SK-N-SH (cell line): ENCODE measurements at regions not wholly inside any gene's neighbourhood (a gene's known extent, or its start where the extent isn't known, plus 50 kb on each side); places are given as distances from the start of the nearest gene placed in this dataset.

Source experiments
- CTCF ChIA-PET: fragments of 300-600, 350-600 bp; formaldehyde crosslinking; extraction: SDS; loops from one replicate; lab custom pipeline; 2021; lab: Yijun Ruan, JAX
- POLR2A ChIA-PET: fragments of 350-600 bp; sonication (Branson Sonifier 250); formaldehyde crosslinking; extraction: SDS; loops from one replicate; lab custom pipeline; 2020; ENCODE audit warnings: antibody characterized with exemption, inconsistent platforms; lab: Yijun Ruan, JAX
- DNase-seq: peaks from one replicate; pipeline ENCODE4 v3.0.0; 2012
- H2AFZ ChIP-seq: fragments of 200-600 bp; sonication (generic); 2 replicates; pipeline ENCODE4 v1.8.1; 2016; ENCODE audit warnings: antibody characterized with exemption, mild to moderate bottlenecking, low read depth
- H3F3A ChIP-seq: fragments of 200-600 bp; sonication (generic); replicated peaks from 2 replicates; pipeline ENCODE3; 2016; ENCODE audit warnings: antibody characterized with exemption, mild to moderate bottlenecking; ENCODE audit not compliant: insufficient read depth
- H3K27ac ChIP-seq, 2 experiments: fragments of 200-500 bp in 1 of 2; fragments of 200-600 bp in 1 of 2; sonication (Bioruptor generic) in 1 of 2; sonication (generic), shearing (Covaris generic) in 1 of 2; 2 replicates each; pipeline versions ENCODE4 v1.5.1 to v1.6.1; 2014 to 2016; ENCODE audit warnings: low read depth in 2 of 2, inconsistent platforms in 1 of 2, low read length in 1 of 2, mild to moderate bottlenecking in 1 of 2, mixed read lengths in 1 of 2
- H3K27me3 ChIP-seq: fragments of 200-600 bp; sonication (generic), shearing (Covaris generic); 2 replicates; pipeline ENCODE4 v1.6.1; 2016; ENCODE audit warnings: mixed run types; ENCODE audit not compliant: insufficient read depth
- H3K36me3 ChIP-seq, 2 experiments: fragments of 200-500 bp in 1 of 2; fragments of 200-600 bp in 1 of 2; sonication (Bioruptor generic) in 1 of 2; sonication (generic) in 1 of 2; replicated peaks in 1 of 2; 2 replicates each; pipeline versions ENCODE3 to v1.5.1; 2014 to 2016; ENCODE audit warnings: low read length in 1 of 2, mild to moderate bottlenecking in 1 of 2; ENCODE audit not compliant: insufficient read depth in 2 of 2, control insufficient read depth in 1 of 2
- H3K4me1 ChIP-seq, 2 experiments: fragments of 200-500 bp in 1 of 2; fragments of 200-600 bp in 1 of 2; sonication (Bioruptor generic) in 1 of 2; sonication (generic), shearing (Covaris generic) in 1 of 2; 2 replicates each; pipeline versions ENCODE4 v1.5.1 to v1.6.1; 2014 to 2016; ENCODE audit warnings: low read depth in 1 of 2, low read length in 1 of 2, mixed run types in 1 of 2; ENCODE audit not compliant: insufficient read depth in 2 of 2, control insufficient read depth in 1 of 2
- H3K4me2 ChIP-seq: fragments of 200-600 bp; sonication (generic), shearing (Covaris generic); 2 replicates; pipeline ENCODE4 v1.6.1; 2017; ENCODE audit warnings: mixed run types
- H3K4me3 ChIP-seq, 2 experiments: fragments of 200-500 bp in 1 of 2; fragments of 200-600 bp in 1 of 2; sonication (Bioruptor generic) in 1 of 2; sonication (generic), shearing (Covaris generic) in 1 of 2; 2 replicates each; pipeline versions ENCODE4 v1.5.1 to v1.8.1; 2014 to 2016; ENCODE audit warnings: low read depth in 2 of 2, inconsistent platforms in 1 of 2, low read length in 1 of 2, mild to moderate bottlenecking in 1 of 2, mixed read lengths in 1 of 2, moderate library complexity in 1 of 2
- H3K79me2 ChIP-seq: fragments of 200-600 bp; sonication (generic); 2 replicates; pipeline ENCODE4 v1.8.1; 2017; ENCODE audit warnings: mild to moderate bottlenecking; ENCODE audit not compliant: insufficient read depth
- H3K9ac ChIP-seq: fragments of 200-600 bp; sonication (generic); 2 replicates; pipeline ENCODE4 v1.6.1; 2017; ENCODE audit warnings: mixed run types
- H3K9me2 ChIP-seq: fragments of 200-600 bp; sonication (generic); 2 replicates; pipeline ENCODE4 v1.6.1; 2017; ENCODE audit warnings: mixed run types
- H3K9me3 ChIP-seq: fragments of 200-600 bp; sonication (generic); 2 replicates; pipeline ENCODE4 v1.6.1; 2017; ENCODE audit warnings: mixed run types, mild to moderate bottlenecking, moderate library complexity
- H4K20me1 ChIP-seq: fragments of 200-600 bp; sonication (generic); 2 replicates; pipeline ENCODE4 v1.6.1; 2017; ENCODE audit warnings: mild to moderate bottlenecking, mixed run types; ENCODE audit not compliant: insufficient read depth
- ELF1 ChIP-seq: IDR thresholded peaks from 2 replicates; pipeline ENCODE4 v1.4.0; 2012
- EP300 ChIP-seq, 2 experiments: IDR thresholded peaks; 2 replicates each; pipeline versions ENCODE4 v1.4.0 to v1.6.1; 2012; ENCODE audit warnings: borderline replicate concordance in 1 of 2, low read depth in 1 of 2, low read length in 1 of 2
- FOSL2 ChIP-seq: IDR thresholded peaks from 2 replicates; pipeline ENCODE4 v1.4.0; 2012; ENCODE audit warnings: low read depth, mild to moderate bottlenecking, moderate library complexity, borderline replicate concordance
- FOXJ3 ChIP-seq: sonication (generic); formaldehyde crosslinking; IDR thresholded peaks from 2 replicates; pipeline ENCODE4 v1.5.1; 2020; ENCODE audit warnings: mild to moderate bottlenecking, missing genetic modification reagents
- FOXM1 ChIP-seq: IDR thresholded peaks from 2 replicates; pipeline ENCODE4 v1.4.0; 2012; ENCODE audit warnings: low read depth, mild to moderate bottlenecking
- GATA2 ChIP-seq: sonication (generic); formaldehyde crosslinking; IDR thresholded peaks from 2 replicates; pipeline ENCODE4 v1.5.0; 2020; ENCODE audit warnings: mild to moderate bottlenecking, missing genetic modification reagents
- JUND ChIP-seq: IDR thresholded peaks from 2 replicates; pipeline ENCODE4 v1.4.0; 2012
- MXI1 ChIP-seq: IDR thresholded peaks from 2 replicates; pipeline ENCODE4 v1.6.1; 2012; ENCODE audit warnings: mild to moderate bottlenecking, low read depth, low read length, improper control_type of control experiment
- NFIC ChIP-seq: IDR thresholded peaks from 2 replicates; pipeline ENCODE4 v1.4.0; 2012; ENCODE audit warnings: borderline replicate concordance
- POLR2AphosphoS5 ChIP-seq: IDR thresholded peaks from 2 replicates; pipeline ENCODE4 v1.6.1; 2012; ENCODE audit warnings: low read depth, low read length
- RCOR1 ChIP-seq: fragments of 150-350 bp; IDR thresholded peaks from 2 replicates; pipeline ENCODE4 v1.6.1; 2017; ENCODE audit warnings: antibody characterized with exemption, low read length
- RFX5 ChIP-seq: IDR thresholded peaks from 2 replicates; pipeline ENCODE4 v1.6.1; 2012; ENCODE audit warnings: mild to moderate bottlenecking, improper control_type of control experiment, low read length
- SIN3A ChIP-seq: IDR thresholded peaks from 2 replicates; pipeline ENCODE4 v1.6.1; 2012; ENCODE audit warnings: low read depth, mild to moderate bottlenecking, low read length, moderate library complexity, borderline replicate concordance
- TAF1 ChIP-seq: IDR thresholded peaks from 2 replicates; pipeline ENCODE4 v1.6.1; 2012; ENCODE audit warnings: low read depth, mild to moderate bottlenecking, low read length, moderate library complexity, borderline replicate concordance
- WGBS: methylation state at CpG from one replicate; pipeline ENCODE4 v1.1.6; 2017; ENCODE audit warnings: low lambda C conversion rate; 5-methylcytosine and 5-hydroxymethylcytosine counted together
- TF ChIP-seq, protein P1 (sequence below): IDR thresholded peaks from 2 replicates; pipeline ENCODE4 v1.4.0; 2012; ENCODE audit warnings: low read depth
- TF ChIP-seq, protein P2 (sequence below): fragments of 150-350 bp; IDR thresholded peaks from 2 replicates; pipeline ENCODE4 v1.6.1; 2017; ENCODE audit warnings: antibody characterized with exemption, low read length, low read depth, borderline replicate concordance
- TF ChIP-seq, protein P3 (sequence below): IDR thresholded peaks from 2 replicates; pipeline ENCODE4; 2012
- TF ChIP-seq, protein P4 (sequence below): fragments of 200-600 bp; sonication (generic); IDR thresholded peaks from 2 replicates; pipeline ENCODE4 v1.6.1; 2017; ENCODE audit warnings: antibody characterized with exemption, mild to moderate bottlenecking, moderate library complexity
- TF ChIP-seq, protein P5 (sequence below): IDR thresholded peaks from 2 replicates; pipeline ENCODE4 v1.4.0; 2012; ENCODE audit warnings: low read depth, borderline replicate concordance

DNA sequence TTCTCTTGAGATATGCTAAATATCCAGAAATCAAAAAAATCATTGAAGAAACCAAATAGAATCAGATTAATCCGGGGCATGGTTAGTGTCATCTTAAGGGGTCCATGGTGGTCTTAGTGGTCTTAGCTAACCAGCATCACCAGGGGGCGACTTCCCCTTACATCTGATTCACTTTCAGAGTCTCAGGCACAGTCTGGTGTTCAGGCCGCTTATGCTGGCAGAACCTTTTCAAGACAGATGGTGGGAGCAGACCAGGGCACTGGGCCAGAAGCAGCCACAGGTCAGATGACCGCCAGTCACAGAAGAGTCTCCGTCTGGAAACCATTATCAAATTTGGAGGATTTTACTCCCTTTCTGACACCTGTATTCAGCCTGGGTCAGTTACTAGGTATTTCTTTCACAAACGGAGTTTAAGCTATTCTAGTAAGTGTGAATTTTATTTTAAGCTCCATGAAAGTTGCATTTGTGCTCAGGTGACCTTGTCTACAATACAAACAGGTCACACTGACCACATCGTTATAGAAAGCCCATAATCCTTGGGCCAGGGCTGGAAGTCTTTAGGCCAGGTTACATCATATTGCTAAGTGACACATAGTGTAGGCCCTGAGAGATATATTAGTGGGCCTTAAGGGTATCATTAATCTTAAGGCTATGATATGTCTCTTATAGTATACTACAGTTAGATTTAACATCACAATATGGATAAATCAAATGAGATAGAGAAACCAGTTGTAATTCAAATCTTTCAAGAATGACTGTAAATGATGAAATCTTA, 365.5 kb downstream of the GBE1 start (continued):
- TF ChIP-seq RCOR1 (0 out of 2 replicates have a peak, but pooled peaks have one; percentile 44), GATA2 (CRISPR knock-in tag) (no peak), ELF1 (no peak)
- TF ChIP-seq, protein P1, sequence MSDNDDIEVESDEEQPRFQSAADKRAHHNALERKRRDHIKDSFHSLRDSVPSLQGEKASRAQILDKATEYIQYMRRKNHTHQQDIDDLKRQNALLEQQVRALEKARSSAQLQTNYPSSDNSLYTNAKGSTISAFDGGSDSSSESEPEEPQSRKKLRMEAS: no peak

DNA sequence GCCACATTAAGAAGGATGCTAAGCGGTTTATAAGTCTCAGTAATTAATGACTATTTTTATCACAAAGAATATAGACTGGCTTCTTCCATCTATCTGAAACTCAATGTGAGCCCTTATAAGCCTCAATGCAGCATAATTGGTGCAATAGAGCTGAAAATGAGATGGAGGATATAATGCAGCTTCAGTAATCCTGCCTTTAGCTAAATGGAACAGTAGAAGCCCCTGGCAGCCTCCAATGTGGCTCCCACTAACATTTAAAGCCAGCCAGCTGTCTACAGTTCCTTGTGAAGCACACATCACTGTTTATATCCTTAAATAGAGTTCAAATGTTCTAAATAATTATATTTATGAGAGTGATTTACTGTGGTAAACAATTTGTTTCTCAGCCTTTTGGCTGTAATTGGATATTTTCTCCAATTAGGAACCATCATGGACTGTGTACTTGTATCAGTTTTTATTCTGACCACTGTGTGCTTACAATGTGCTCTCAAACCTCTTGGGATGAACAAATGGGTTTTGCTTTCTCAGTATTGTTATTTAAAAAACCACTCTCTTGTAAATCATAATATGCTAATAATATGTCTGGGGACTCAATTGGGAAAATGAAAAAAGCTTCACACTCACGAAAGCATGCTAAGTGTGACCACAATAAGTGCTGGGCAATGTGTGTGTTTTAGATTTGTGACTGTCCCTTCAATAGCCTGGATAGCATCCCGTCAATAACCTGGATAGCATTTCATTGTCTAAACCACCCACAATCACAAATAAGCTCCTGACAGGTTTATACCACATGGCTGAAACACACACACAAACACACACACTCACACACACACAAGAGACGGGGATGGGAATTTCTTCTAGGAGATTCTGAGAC, 366.6 kb downstream of the GBE1 start:
- H3K27ac ChIP-seq: no peak overlapping the region
- no peaks in the 10 kb centered on the region for H3F3A ChIP-seq
- no peak overlapping the region for H2AFZ ChIP-seq
- no peak for TF ChIP-seq FOXM1
- TF ChIP-seq NFIC: no peak
- no peak for TF ChIP-seq SIN3A
- no peak for TF ChIP-seq EP300 (IDR thresholded peaks at IDR 0.05; ENCODE audit: borderline replicate concordance in 1 of 2, low read depth in 1 of 2, low read length in 1 of 2)
- TF ChIP-seq TAF1: no peak
- TF ChIP-seq JUND: no peak
- no peak for TF ChIP-seq FOSL2
- no peak for TF ChIP-seq MXI1
- TF ChIP-seq, protein P2, sequence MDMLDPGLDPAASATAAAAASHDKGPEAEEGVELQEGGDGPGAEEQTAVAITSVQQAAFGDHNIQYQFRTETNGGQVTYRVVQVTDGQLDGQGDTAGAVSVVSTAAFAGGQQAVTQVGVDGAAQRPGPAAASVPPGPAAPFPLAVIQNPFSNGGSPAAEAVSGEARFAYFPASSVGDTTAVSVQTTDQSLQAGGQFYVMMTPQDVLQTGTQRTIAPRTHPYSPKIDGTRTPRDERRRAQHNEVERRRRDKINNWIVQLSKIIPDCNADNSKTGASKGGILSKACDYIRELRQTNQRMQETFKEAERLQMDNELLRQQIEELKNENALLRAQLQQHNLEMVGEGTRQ: no peak
- no peak for TF ChIP-seq POLR2AphosphoS5
- no peak for TF ChIP-seq FOXJ3 (CRISPR knock-in tag)
- TF ChIP-seq, protein P3, sequence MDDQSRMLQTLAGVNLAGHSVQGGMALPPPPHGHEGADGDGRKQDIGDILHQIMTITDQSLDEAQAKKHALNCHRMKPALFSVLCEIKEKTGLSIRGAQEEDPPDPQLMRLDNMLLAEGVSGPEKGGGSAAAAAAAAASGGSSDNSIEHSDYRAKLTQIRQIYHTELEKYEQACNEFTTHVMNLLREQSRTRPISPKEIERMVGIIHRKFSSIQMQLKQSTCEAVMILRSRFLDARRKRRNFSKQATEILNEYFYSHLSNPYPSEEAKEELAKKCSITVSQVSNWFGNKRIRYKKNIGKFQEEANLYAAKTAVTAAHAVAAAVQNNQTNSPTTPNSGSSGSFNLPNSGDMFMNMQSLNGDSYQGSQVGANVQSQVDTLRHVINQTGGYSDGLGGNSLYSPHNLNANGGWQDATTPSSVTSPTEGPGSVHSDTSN: no peak
- TF ChIP-seq, protein P4, sequence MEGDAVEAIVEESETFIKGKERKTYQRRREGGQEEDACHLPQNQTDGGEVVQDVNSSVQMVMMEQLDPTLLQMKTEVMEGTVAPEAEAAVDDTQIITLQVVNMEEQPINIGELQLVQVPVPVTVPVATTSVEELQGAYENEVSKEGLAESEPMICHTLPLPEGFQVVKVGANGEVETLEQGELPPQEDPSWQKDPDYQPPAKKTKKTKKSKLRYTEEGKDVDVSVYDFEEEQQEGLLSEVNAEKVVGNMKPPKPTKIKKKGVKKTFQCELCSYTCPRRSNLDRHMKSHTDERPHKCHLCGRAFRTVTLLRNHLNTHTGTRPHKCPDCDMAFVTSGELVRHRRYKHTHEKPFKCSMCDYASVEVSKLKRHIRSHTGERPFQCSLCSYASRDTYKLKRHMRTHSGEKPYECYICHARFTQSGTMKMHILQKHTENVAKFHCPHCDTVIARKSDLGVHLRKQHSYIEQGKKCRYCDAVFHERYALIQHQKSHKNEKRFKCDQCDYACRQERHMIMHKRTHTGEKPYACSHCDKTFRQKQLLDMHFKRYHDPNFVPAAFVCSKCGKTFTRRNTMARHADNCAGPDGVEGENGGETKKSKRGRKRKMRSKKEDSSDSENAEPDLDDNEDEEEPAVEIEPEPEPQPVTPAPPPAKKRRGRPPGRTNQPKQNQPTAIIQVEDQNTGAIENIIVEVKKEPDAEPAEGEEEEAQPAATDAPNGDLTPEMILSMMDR: no peak
- TF ChIP-seq RFX5: no peak
- TF ChIP-seq, protein P5, sequence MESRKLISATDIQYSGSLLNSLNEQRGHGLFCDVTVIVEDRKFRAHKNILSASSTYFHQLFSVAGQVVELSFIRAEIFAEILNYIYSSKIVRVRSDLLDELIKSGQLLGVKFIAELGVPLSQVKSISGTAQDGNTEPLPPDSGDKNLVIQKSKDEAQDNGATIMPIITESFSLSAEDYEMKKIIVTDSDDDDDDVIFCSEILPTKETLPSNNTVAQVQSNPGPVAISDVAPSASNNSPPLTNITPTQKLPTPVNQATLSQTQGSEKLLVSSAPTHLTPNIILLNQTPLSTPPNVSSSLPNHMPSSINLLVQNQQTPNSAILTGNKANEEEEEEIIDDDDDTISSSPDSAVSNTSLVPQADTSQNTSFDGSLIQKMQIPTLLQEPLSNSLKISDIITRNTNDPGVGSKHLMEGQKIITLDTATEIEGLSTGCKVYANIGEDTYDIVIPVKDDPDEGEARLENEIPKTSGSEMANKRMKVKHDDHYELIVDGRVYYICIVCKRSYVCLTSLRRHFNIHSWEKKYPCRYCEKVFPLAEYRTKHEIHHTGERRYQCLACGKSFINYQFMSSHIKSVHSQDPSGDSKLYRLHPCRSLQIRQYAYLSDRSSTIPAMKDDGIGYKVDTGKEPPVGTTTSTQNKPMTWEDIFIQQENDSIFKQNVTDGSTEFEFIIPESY: no peak
- no peak overlapping the region for H3K4me3 ChIP-seq
- H3K9ac ChIP-seq: no peak overlapping the region
- H3K27me3 ChIP-seq: no peaks in the 10 kb centered on the region
- H3K9me2 ChIP-seq: no peaks in the 10 kb centered on the region
- ChIA-PET CTCF (interaction anchor here (0.8 to 1.7 kb wide), 8 partner anchors 20 to 735 kb away, joined by 3 to 5 read pairs (median 4); no protein-coding TSS in a partner anchor), POLR2A (no interaction called here)
- H3K36me3 ChIP-seq: no peaks in the 10 kb centered on the region
- no peak for DNase-seq
- H3K79me2 ChIP-seq: no peaks in the 10 kb centered on the region
- WGBS: 76% methylated on average over 4 of the region's 4 CpGs
- H3K4me2 ChIP-seq: no peak overlapping the region
- H3K4me1 ChIP-seq: peaks cover 0 to 7% of the 10 kb centered on the region in 2 experiments; a peak in 1 of 4 replicates
- H3K9me3 ChIP-seq: no peaks in the 10 kb centered on the region
- H4K20me1 ChIP-seq: no peaks in the 10 kb centered on the region
